ENCODE measurements at regions not wholly inside any gene's neighbourhood (a gene's known extent, or its start where the extent isn't known, plus 50 kb on each side); places are given as distances from the start of the nearest gene placed in this dataset.
"Not testable (repeated sequence)": the region's sequence is repeated elsewhere in the genome, so short reads cannot be mapped to it uniquely, and the experiment has no call there.

- no peak for DNase-seq (ENCODE audit: low spot score)
Measured at GRCh38 chr5:84790406-84790805, 405.7 kb upstream of the EDIL3 start.

DNA sequence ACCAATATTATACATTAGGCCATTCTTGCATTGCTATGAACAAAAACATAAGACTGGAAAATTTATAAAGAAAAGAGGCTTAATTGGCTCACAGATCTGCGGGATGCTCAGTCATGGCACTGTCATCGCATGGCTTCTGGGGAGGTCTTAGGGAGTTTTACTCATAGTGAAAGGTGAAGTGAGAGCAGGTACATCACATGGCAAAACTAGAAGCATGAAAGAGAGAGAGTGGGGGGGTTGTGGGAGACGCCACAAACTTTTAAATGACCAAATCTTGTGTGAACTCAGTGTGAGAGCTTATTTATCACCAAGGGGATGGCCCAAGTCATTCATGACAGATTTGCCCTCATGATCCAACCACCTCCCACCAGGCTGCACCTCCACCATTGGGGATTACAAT lies 398.3 kb upstream of the EDIL3 start:
- DNase-seq (ENCODE audit: low spot score), result no peak

GRCh38 chr5:84779186-84779585 lies 394.5 kb upstream of the EDIL3 start:
- DNase-seq (ENCODE audit: low spot score), result no peak

DNA sequence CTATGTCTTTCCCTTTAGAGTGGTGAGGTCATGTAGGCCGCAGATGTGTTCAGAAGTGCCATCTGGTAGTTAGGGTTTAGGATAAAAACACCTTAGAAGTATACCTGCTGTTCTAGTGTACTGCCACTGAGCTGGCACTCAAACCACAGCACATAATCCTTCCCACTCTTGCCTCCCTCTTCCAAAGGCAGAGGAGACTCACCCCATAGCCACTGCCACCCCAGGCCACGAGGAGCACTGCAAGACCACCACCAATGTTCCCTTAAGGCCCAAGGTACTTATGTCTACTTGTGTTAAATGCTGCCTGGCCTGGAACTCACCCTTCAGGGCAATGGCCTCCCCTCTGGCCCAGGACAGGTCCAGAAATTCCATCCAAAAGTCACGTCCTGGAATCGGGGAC lies 379.5 kb upstream of the EDIL3 start:
- DNase-seq (ENCODE audit: low spot score), result no peak

GRCh38 chr5:84758008-84758407 lies 373.3 kb upstream of the EDIL3 start:
- no peak for DNase-seq (ENCODE audit: low spot score)

DNA sequence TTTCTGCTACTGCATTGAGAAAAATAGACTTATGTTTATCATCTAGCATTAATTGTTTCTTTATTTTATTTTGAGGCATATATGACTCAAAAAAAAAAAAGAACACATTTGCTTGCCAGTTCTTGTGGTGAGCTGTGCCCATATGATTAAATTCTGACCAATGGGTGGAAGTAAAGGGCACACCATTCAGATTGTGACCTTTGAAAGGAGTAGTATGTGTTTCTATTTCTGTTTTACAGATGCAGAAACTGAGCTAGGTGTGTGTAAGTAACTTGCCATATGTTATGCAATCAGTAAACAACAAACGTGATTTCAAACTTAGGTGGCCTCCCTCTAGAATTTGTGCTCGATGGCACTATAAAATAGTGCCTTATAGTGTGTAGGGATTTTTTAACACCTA lies 368.1 kb upstream of the EDIL3 start:
- DNase-seq (ENCODE audit: low spot score), result no peak

- DNase-seq (ENCODE audit: low spot score), result no peak
Measured at GRCh38 chr5:84748313-84748712, 363.6 kb upstream of the EDIL3 start.

DNA sequence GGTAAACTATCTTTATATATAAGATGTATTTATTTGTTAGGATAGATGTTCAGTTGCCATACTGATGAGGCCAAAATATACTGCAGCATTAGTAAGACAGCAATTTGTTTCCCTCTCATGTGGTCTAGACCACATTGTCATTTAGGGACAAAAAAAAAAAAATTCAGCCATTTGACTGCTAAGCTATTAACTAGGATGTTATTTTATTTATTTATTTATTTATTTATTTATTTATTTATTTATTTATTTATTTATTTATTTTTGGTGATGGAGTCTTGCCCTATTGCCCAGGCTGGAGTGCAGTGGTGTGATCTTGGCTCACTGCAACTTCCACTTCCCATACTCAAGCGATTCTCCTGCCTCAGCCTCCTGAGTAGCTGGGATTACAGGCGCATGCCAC lies 361.6 kb upstream of the EDIL3 start:
- DNase-seq (ENCODE audit: low spot score), result not testable (repeated sequence)

GRCh38 chr5:84741056-84741455 lies 356.4 kb upstream of the EDIL3 start:
- no peak for DNase-seq (ENCODE audit: low spot score)

GRCh38 chr5:84729326-84729725 lies 344.6 kb upstream of the EDIL3 start:
- no peak for DNase-seq (ENCODE audit: low spot score)

GRCh38 chr5:84727708-84728107 lies 343.0 kb upstream of the EDIL3 start:
- no peak for DNase-seq (ENCODE audit: low spot score)

GRCh38 chr5:84725946-84726570 lies 341.4 kb upstream of the EDIL3 start:
- no peak for DNase-seq (ENCODE audit: low spot score)

GRCh38 chr5:84724683-84725082 lies 340.0 kb upstream of the EDIL3 start:
- no peak for DNase-seq (ENCODE audit: low spot score)

- no peak for DNase-seq (ENCODE audit: low spot score)
Measured at GRCh38 chr5:84724181-84724580, 339.5 kb upstream of the EDIL3 start.

DNA sequence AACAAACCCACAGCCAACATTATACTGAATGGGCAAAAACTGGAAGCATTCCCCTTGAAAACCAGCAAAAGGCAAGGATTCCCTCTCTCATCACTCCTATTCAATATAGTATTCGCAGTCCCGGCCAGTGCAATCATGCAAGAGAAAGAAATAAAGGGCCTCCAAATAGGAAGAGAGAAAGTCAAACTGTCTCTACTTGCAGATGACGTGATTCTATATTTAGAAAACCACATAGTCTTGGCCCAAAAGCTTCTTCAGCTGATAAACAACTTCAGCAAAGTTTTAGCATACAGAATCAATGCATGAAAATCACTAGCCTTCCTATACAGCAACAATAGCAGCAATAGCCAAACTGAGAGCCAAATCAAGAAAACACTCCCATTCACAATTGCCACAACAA lies 333.7 kb upstream of the EDIL3 start:
- DNase-seq (ENCODE audit: low spot score), result no peak

GRCh38 chr5:84715686-84716085 lies 331.0 kb upstream of the EDIL3 start:
- DNase-seq (ENCODE audit: low spot score), result no peak

GRCh38 chr5:84715091-84715490 lies 330.4 kb upstream of the EDIL3 start:
- no peak for DNase-seq (ENCODE audit: low spot score)

- DNase-seq (ENCODE audit: low spot score), result no peak
Measured at GRCh38 chr5:84709075-84709474, 324.4 kb upstream of the EDIL3 start.

GRCh38 chr5:84706678-84707641 lies 322.3 kb upstream of the EDIL3 start:
- no peak for DNase-seq (ENCODE audit: low spot score)

DNA sequence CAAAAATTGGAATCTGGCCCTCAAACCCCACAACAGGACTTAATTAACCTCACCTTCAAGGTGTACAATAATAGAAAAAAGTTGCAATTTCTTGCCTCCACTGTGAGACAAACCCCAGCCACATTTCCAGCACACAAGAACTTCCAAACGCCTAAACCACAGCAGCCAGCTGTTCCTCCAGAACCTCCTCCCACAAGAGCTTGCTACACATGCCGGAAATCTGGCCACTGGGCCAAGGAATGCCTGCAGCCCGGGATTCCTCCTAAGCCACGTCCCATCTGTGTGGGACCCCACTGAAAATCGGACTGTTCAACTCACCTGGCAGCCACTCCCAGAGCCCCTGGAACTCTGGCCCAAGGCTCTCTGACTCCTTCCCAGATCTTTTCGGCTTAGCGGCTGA lies 315.9 kb upstream of the EDIL3 start:
- DNase-seq (ENCODE audit: low spot score), result not testable (repeated sequence)

DNA sequence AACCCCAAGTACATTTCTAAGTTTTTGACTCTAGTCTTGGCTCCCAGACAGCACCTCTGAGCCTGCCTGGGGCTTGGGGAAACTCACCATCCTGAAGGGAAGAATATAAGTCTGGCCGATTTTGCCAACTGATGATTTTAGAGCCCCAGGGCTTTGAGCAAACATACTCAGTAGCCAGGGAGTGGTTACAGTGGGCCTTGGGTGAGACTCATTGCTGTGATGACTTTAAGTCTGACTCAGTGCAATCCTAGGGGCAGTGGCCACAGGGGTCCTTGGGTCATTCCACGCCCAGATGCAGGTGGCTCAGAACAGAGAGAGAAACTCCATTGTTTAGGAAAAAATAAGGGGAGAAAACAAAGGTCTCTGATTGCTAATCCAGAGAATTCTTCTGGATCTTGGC lies 312.0 kb upstream of the EDIL3 start:
- DNase-seq (ENCODE audit: low spot score), result no peak

GRCh38 chr5:84695330-84695729 lies 310.6 kb upstream of the EDIL3 start:
- DNase-seq (ENCODE audit: low spot score), result no peak

DNA sequence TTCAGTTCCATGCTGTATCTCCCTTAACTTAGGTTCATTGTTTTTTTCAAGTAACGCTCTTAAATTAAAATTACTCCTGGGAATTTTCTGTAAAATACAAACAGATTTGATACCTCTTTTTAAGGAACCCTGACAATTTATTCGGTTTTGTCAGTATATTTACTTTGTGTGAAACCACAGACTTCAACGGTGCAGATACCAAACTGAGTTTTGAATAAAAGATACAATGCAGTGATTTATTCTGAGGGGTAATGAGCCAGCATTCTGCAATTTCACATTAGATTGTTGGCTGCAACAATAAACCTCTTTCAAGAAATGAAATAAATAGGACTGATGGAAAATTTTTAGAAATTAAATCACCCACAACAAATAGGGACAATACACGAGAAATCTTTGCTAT lies 308.6 kb upstream of the EDIL3 start:
- no peak for DNase-seq (ENCODE audit: low spot score)

DNA sequence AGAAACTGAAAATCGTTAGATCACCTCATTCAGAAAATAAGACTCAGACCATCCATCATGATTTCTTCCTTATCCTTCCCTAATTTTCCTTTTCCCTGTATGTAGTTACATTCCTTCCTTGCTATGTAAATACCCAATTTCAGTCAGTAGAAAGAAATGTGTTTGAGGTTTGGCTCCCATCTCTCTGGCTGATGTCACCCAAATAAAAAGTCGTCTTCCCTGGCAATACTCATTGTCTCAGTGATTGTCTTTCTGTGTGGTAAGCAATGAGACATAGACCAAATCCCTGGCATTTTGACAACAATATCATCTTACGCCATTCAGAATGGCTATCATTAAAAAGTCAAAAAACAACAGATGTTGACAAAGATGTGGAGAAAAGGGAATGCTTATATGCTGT lies 303.9 kb upstream of the EDIL3 start:
- no peak for DNase-seq (ENCODE audit: low spot score)

Data from SW480 (cell line).